ENCODE measurements at regions not wholly inside any gene's neighbourhood (a gene's known extent, or its start where the extent isn't known, plus 50 kb on each side); places are given as distances from the start of the nearest gene placed in this dataset.

- no peaks in the 10 kb centered on the region for H3K9me3 ChIP-seq (ENCODE audit: low read depth)
- H3K36me3 ChIP-seq (replicated peaks; ENCODE audit: insufficient read depth, low read depth) = no peaks in the 10 kb centered on the region
- H3K4me1 ChIP-seq (ENCODE audit: insufficient read depth) = no peaks in the 10 kb centered on the region
- no peak for TF ChIP-seq CTCF (IDR thresholded peaks at IDR 0.05; ENCODE audit: poor library complexity)
- no peak overlapping the region for H3K27ac ChIP-seq
- no peaks in the 10 kb centered on the region for H3K79me2 ChIP-seq
- H4K20me1 ChIP-seq (ENCODE audit: insufficient read depth, poor library complexity, severe bottlenecking) = no peaks in the 10 kb centered on the region
- DNase-seq (ENCODE audit: low spot score) = no peak
- H3K9me2 ChIP-seq (replicated peaks; ENCODE audit: insufficient read depth) = no peaks in the 10 kb centered on the region
- H3K4me3 ChIP-seq = no peak overlapping the region
- no peaks in the 10 kb centered on the region for H3K27me3 ChIP-seq
- H3K4me2 ChIP-seq = no peak overlapping the region
- 57% methylated on average over 1 of the region's 1 CpG for WGBS (ENCODE audit: low lambda C conversion rate, missing lambda C conversion rate)
- H2AFZ ChIP-seq = no peak overlapping the region
Measured at GRCh38 chrX:124646403-124646802, 300.0 kb downstream of the SH2D1A start.

- no peaks in the 10 kb centered on the region for H3K36me3 ChIP-seq (replicated peaks; ENCODE audit: insufficient read depth, low read depth)
- H2AFZ ChIP-seq = no peak overlapping the region
- H3K4me1 ChIP-seq (ENCODE audit: insufficient read depth) = no peaks in the 10 kb centered on the region
- no peaks in the 10 kb centered on the region for H4K20me1 ChIP-seq (ENCODE audit: insufficient read depth, poor library complexity, severe bottlenecking)
- H3K27ac ChIP-seq = no peak overlapping the region
- no peak overlapping the region for H3K4me2 ChIP-seq
- no peak for TF ChIP-seq EZH2 (IDR thresholded peaks at IDR 0.05; ENCODE audit: borderline replicate concordance)
- no peak for TF ChIP-seq EZH2phosphoT487 (IDR thresholded peaks at IDR 0.05; ENCODE audit: low read depth, severe bottlenecking, unreplicated experiment)
- no peaks in the 10 kb centered on the region for H3K27me3 ChIP-seq
- no peaks in the 10 kb centered on the region for H3K79me2 ChIP-seq
- no peak for DNase-seq (ENCODE audit: low spot score)
- H3K9me2 ChIP-seq (replicated peaks; ENCODE audit: insufficient read depth) = no peaks in the 10 kb centered on the region
- H3K9me3 ChIP-seq (ENCODE audit: low read depth) = no peaks in the 10 kb centered on the region
- no peak overlapping the region for H3K4me3 ChIP-seq
- WGBS (ENCODE audit: low lambda C conversion rate, missing lambda C conversion rate) = 51% methylated on average over 4 of the region's 4 CpGs
Measured at GRCh38 chrX:124651031-124651430, 304.7 kb downstream of the SH2D1A start.

- H2AFZ ChIP-seq = no peak overlapping the region
- no peak for TF ChIP-seq CTCF (IDR thresholded peaks at IDR 0.05; ENCODE audit: poor library complexity)
- TF ChIP-seq EZH2phosphoT487 (IDR thresholded peaks at IDR 0.05; ENCODE audit: low read depth, severe bottlenecking, unreplicated experiment) = no peak
- no peak for TF ChIP-seq EZH2 (IDR thresholded peaks at IDR 0.05; ENCODE audit: borderline replicate concordance)
- no peaks in the 10 kb centered on the region for H3K4me1 ChIP-seq (ENCODE audit: insufficient read depth)
- no peaks in the 10 kb centered on the region for H3K27me3 ChIP-seq
- no peaks in the 10 kb centered on the region for H3K79me2 ChIP-seq
- no peak overlapping the region for H3K4me3 ChIP-seq
- DNase-seq (ENCODE audit: low spot score) = no peak
- H3K36me3 ChIP-seq (replicated peaks; ENCODE audit: insufficient read depth, low read depth) = no peaks in the 10 kb centered on the region
- no peaks in the 10 kb centered on the region for H3K9me2 ChIP-seq (replicated peaks; ENCODE audit: insufficient read depth)
- H3K9me3 ChIP-seq (ENCODE audit: low read depth) = no peaks in the 10 kb centered on the region
- H3K4me2 ChIP-seq = no peak overlapping the region
- H3K27ac ChIP-seq = no peak overlapping the region
- H4K20me1 ChIP-seq (ENCODE audit: insufficient read depth, poor library complexity, severe bottlenecking) = no peaks in the 10 kb centered on the region
- 37% methylated on average over 7 of the region's 7 CpGs for WGBS (ENCODE audit: low lambda C conversion rate, missing lambda C conversion rate)
Measured at GRCh38 chrX:124665621-124666400, 319.4 kb downstream of the SH2D1A start.

GRCh38 chrX:124679199-124679598 is 332.8 kb downstream of the SH2D1A start:
- Histone ChIP-seq H3K9me3 (ENCODE audit: low read depth) (no peaks in the 10 kb centered on the region), H3K4me2 (no peak overlapping the region), H3K27ac (no peak overlapping the region), H2AFZ (no peak overlapping the region), H3K4me3 (no peak overlapping the region), H3K9me2 (replicated peaks; ENCODE audit: insufficient read depth) (no peaks in the 10 kb centered on the region), H3K79me2 (no peaks in the 10 kb centered on the region), H4K20me1 (ENCODE audit: insufficient read depth, poor library complexity, severe bottlenecking) (no peaks in the 10 kb centered on the region), H3K4me1 (ENCODE audit: insufficient read depth) (no peaks in the 10 kb centered on the region), H3K27me3 (no peaks in the 10 kb centered on the region), H3K36me3 (replicated peaks; ENCODE audit: insufficient read depth, low read depth) (no peaks in the 10 kb centered on the region)
- DNase-seq (ENCODE audit: low spot score) = no peak
- TF ChIP-seq EZH2 (IDR thresholded peaks at IDR 0.05; ENCODE audit: borderline replicate concordance) = no peak
- no peak for TF ChIP-seq CTCF (IDR thresholded peaks at IDR 0.05; ENCODE audit: poor library complexity)
- TF ChIP-seq EZH2phosphoT487 (IDR thresholded peaks at IDR 0.05; ENCODE audit: low read depth, severe bottlenecking, unreplicated experiment) = no peak
- 34% methylated on average over 3 of the region's 3 CpGs for WGBS (ENCODE audit: low lambda C conversion rate, missing lambda C conversion rate)
